Body of pancreas (tissue), 4 donors: ENCODE measurements at regions not wholly inside any gene's neighbourhood (a gene's known extent, or its start where the extent isn't known, plus 50 kb on each side); places are given as distances from the start of the nearest gene placed in this dataset.

Experiments used
- ATAC-seq: fragments of 150-250 bp; one replicate; pipeline ENCODE4 v1.9.1; 2016
- DNase-seq, 4 donors: peaks; one replicate each; pipeline ENCODE4 v3.0.0-alpha.2; 2019
- H3K27ac ChIP-seq, 4 donors: fragments of 200-600 bp; sonication (generic); 1 replicate in 3 of 4; 2 replicates in 1 of 4; pipeline versions ENCODE4 v1.5.1 to v1.6.1; 2016 to 2019; ENCODE audit warnings: mild to moderate bottlenecking in 1 of 4, mixed read lengths in 1 of 4, moderate library complexity in 1 of 4
- H3K27me3 ChIP-seq, 2 donors: fragments of 200-600 bp; sonication (generic); one replicate each; pipeline ENCODE4 v1.6.0; 2016; ENCODE audit warnings: mild to moderate bottlenecking in 1 of 2
- H3K36me3 ChIP-seq, 2 donors: fragments of 200-600 bp; sonication (generic); replicated peaks in 1 of 2; 2 replicates each; pipeline ENCODE4 v1.5.1; 2016; ENCODE audit warnings: low read depth in 2 of 2; ENCODE audit not compliant: insufficient read depth in 1 of 2
- H3K4me1 ChIP-seq: fragments of 200-600 bp; sonication (generic); one replicate; pipeline ENCODE4 v1.6.0; 2016
- H3K4me3 ChIP-seq, 2 donors: fragments of 200-600 bp; sonication (generic); 1 replicate in 1 of 2; 2 replicates in 1 of 2; pipeline ENCODE4 v1.5.1; 2016 to 2019
- H3K9me3 ChIP-seq, 3 donors: fragments of 200-600 bp; sonication (generic); 1 replicate in 2 of 3; 2 replicates in 1 of 3; pipeline ENCODE4 v1.5.1; 2016
- CTCF ChIP-seq, 7 experiments: fragments of 450-650 bp in 4 of 7; fragments of 200-600 bp in 3 of 7; sonication (generic) in 3 of 7; IDR thresholded peaks; one replicate each; pipeline ENCODE4 v1.5.1; 2016 to 2019; ENCODE audit warnings: antibody characterized with exemption in 7 of 7
- POLR2A ChIP-seq, 3 donors: fragments of 450-650 bp; IDR thresholded peaks; one replicate each; pipeline ENCODE4 v1.6.1; 2016; ENCODE audit warnings: antibody characterized with exemption in 3 of 3, mild to moderate bottlenecking in 2 of 3
- WGBS, 2 donors: methylation state at CpG; one replicate each; pipeline ENCODE4 v1.1.5; 2017; 5-methylcytosine and 5-hydroxymethylcytosine counted together
- intact Hi-C: fragments of 100-400 bp; cut with DNase I; formaldehyde crosslinking; loops from one replicate; pipeline ENCODE4 v1.15.1; 2023

- no peaks in the 10 kb centered on the region for H3K9me3 ChIP-seq
- TF ChIP-seq POLR2A (IDR thresholded peaks at IDR 0.05) (no peak), CTCF (IDR thresholded peaks at IDR 0.05) (no peak)
- no peak overlapping the region for H3K27ac ChIP-seq
- no peaks in the 10 kb centered on the region for H3K27me3 ChIP-seq
- ATAC-seq (no peak), DNase-seq (no peak)
- no peaks in the 10 kb centered on the region for H3K4me1 ChIP-seq
- H3K4me3 ChIP-seq = no peak overlapping the region
- 80 to 82% methylated on average over 2 of the region's 2 CpGs for WGBS, 2 donors
- H3K36me3 ChIP-seq = no peaks in the 10 kb centered on the region
- intact Hi-C loops = no loop called here
These were observed 189.5 kb upstream of the PLEKHG7 start for GRCh38 chr12:92513231-92513730.

GRCh38 chr12:92511786-92512185, 191.0 kb upstream of the PLEKHG7 start:
- WGBS, 2 donors = 90 to 98% methylated on average over 5 of the region's 5 CpGs
- ATAC-seq = no peak

GRCh38 chr12:92509156-92509738, 193.5 kb upstream of the PLEKHG7 start:
- no peaks in the 10 kb centered on the region for H3K36me3 ChIP-seq
- ATAC-seq (no peak), DNase-seq (no peak)
- no peak overlapping the region for H3K27ac ChIP-seq
- no peaks in the 10 kb centered on the region for H3K27me3 ChIP-seq
- intact Hi-C loops = loop anchor here (10.0 kb wide), 1 partner anchor 46 kb away; no protein-coding TSS in a partner anchor
- WGBS, 2 donors = 28 to 34% methylated on average over 2 of the region's 2 CpGs
- H3K4me1 ChIP-seq = peaks cover 29% of the 10 kb centered on the region
- H3K4me3 ChIP-seq = no peak overlapping the region
- no peak for TF ChIP-seq POLR2A (IDR thresholded peaks at IDR 0.05)
- H3K9me3 ChIP-seq = no peaks in the 10 kb centered on the region

More at GRCh38 chr12:92511786-92512185, 191.0 kb upstream of the PLEKHG7 start:
- no peak for TF ChIP-seq POLR2A (IDR thresholded peaks at IDR 0.05)
- TF ChIP-seq CTCF (IDR thresholded peaks at IDR 0.05) = no peak
- Histone ChIP-seq H3K27me3 (no peaks in the 10 kb centered on the region), H3K9me3 (no peaks in the 10 kb centered on the region), H3K27ac (no peak overlapping the region), H3K36me3 (no peaks in the 10 kb centered on the region), H3K4me1 (peaks cover 5% of the 10 kb centered on the region), H3K4me3 (no peak overlapping the region)
- intact Hi-C loops = no loop called here
- DNase-seq = no peak

- ATAC-seq = no peak
These were observed 195.9 kb upstream of the PLEKHG7 start for GRCh38 chr12:92506891-92507290.

GRCh38 chr12:92506460-92506859, 196.3 kb upstream of the PLEKHG7 start:
- WGBS, 2 donors = 10 to 33% methylated on average over 2 of the region's 2 CpGs
- no peaks in the 10 kb centered on the region for H3K36me3 ChIP-seq
- TF ChIP-seq POLR2A (IDR thresholded peaks at IDR 0.05) (no peak), CTCF (IDR thresholded peaks at IDR 0.05) (peak in 4 of 7 experiments; percentile 33 to 51 (median 44))
- H3K9me3 ChIP-seq = no peaks in the 10 kb centered on the region
- ATAC-seq = peak; percentile 33
- H3K4me3 ChIP-seq = no peak overlapping the region
- no peaks in the 10 kb centered on the region for H3K27me3 ChIP-seq
- peak in 2 of 4 donors; percentile 24 to 26 for DNase-seq
- peak overlapping the region in 3 of 4 donors; percentile 86 to 93 (median 89) for H3K27ac ChIP-seq
- H3K4me1 ChIP-seq = peaks cover 56% of the 10 kb centered on the region
- intact Hi-C loops = loop anchor here (10.0 kb wide), 1 partner anchor 48 kb away; no protein-coding TSS in a partner anchor

More at GRCh38 chr12:92506891-92507290, 195.9 kb upstream of the PLEKHG7 start:
- peaks cover 52% of the 10 kb centered on the region for H3K4me1 ChIP-seq
- WGBS, 2 donors = 66 to 89% methylated on average over 3 of the region's 3 CpGs
- H3K4me3 ChIP-seq = no peak overlapping the region
- H3K27ac ChIP-seq = peak overlapping the region in 3 of 4 donors; percentile 86 to 93 (median 89)
- intact Hi-C loops = loop anchor here (10.0 kb wide), 1 partner anchor 48 kb away; no protein-coding TSS in a partner anchor
- TF ChIP-seq CTCF (IDR thresholded peaks at IDR 0.05) = no peak
- no peak for TF ChIP-seq POLR2A (IDR thresholded peaks at IDR 0.05)
- H3K27me3 ChIP-seq = no peaks in the 10 kb centered on the region
- no peaks in the 10 kb centered on the region for H3K9me3 ChIP-seq
- H3K36me3 ChIP-seq = no peaks in the 10 kb centered on the region
- DNase-seq = no peak
